NCI-H2081 (cell line): ENCODE measurements at regions not wholly inside any gene's neighbourhood (a gene's known extent, or its start where the extent isn't known, plus 50 kb on each side); places are given as distances from the start of the nearest gene placed in this dataset.

ENCODE experiments used
- DNase-seq, 2 experiments: peaks; one replicate each; lab custom pipeline; 2025; lab: John Stamatoyannopoulos, UW

GRCh38 chr3:152719264-152719663, 115.7 kb upstream of the P2RY1 start:
- no peak for DNase-seq

GRCh38 chr3:152720951-152721718, 113.8 kb upstream of the P2RY1 start:
- no peak for DNase-seq

- no peak for DNase-seq
Measured at GRCh38 chr3:152724270-152724669, 110.7 kb upstream of the P2RY1 start.

GRCh38 chr3:152728231-152728980, 106.5 kb upstream of the P2RY1 start:
- no peak for DNase-seq

DNA sequence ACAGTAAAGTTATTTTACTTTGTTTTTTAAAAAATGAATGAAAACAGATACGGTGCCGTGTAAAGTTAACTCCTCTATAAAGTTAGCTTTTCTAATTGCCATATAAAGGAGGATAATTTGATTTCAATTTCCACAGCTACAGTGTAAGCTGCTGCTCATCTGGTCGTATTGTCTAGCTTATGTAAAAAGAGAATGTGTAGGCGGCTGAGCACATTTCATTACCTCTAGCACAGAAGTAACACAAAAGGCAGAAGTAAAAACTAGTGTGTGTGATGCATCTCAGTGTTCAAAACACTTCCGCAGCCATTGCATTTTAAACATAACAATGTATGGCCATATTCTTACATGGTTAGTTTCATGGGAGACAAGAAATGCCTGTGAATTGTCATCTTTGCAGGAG, 105.0 kb upstream of the P2RY1 start:
- no peak for DNase-seq

DNA sequence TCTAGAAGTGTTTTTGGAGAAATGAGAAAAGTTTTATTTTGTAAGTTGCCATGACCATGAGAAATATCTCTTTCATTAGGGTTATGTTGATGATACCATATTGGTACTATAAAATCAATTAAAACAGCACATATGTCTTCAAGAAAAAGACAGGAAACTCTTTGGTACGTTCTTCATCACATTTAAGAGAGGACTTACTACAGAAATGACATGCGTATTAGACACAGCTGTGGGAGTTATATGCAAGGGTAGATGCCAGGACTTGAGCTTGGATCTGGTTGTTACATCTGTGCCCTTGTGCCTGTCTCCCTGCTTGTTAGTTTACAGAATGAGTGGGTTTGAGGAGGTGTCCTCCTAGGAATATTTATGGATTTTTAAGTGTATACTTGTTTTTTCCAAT, 103.4 kb upstream of the P2RY1 start:
- DNase-seq: no peak

DNA sequence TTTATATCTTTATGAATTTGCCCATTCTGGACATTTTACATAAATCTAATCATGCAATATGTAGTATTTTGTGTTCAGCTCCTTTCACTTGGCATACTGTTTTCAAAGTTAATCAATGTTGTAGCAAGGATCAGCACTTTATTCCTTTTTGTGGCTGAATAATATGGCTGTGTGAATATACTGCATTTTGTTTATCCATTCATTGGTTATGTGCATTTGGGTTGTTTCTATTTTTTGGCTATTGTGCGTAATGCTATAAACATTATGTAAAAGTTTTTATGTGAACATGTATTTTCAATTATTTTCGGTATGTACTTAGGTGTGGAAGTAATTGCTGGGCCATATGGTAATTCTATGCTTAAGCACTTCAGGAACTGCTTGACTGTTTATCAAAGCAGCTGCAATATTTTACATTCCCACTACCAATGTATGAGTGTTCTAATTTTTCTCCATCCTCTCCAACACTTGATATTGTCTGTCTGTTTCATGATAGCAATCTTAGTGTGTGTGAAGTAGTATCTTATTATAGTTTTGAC, 101.3 kb upstream of the P2RY1 start:
- DNase-seq: no peak

- DNase-seq: no peak
Measured at GRCh38 chr3:152737021-152737908, 97.7 kb upstream of the P2RY1 start.

GRCh38 chr3:152738656-152739055, 96.3 kb upstream of the P2RY1 start:
- no peak for DNase-seq

- DNase-seq: no peak
Measured at GRCh38 chr3:152742368-152743347, 92.3 kb upstream of the P2RY1 start.

- no peak for DNase-seq
Measured at GRCh38 chr3:152745646-152746045, 89.3 kb upstream of the P2RY1 start.

- DNase-seq: no peak
Measured at GRCh38 chr3:152754303-152754702, 80.6 kb upstream of the P2RY1 start.

- DNase-seq: no peak
Measured at GRCh38 chr3:152756807-152757206, 78.1 kb upstream of the P2RY1 start.

DNA sequence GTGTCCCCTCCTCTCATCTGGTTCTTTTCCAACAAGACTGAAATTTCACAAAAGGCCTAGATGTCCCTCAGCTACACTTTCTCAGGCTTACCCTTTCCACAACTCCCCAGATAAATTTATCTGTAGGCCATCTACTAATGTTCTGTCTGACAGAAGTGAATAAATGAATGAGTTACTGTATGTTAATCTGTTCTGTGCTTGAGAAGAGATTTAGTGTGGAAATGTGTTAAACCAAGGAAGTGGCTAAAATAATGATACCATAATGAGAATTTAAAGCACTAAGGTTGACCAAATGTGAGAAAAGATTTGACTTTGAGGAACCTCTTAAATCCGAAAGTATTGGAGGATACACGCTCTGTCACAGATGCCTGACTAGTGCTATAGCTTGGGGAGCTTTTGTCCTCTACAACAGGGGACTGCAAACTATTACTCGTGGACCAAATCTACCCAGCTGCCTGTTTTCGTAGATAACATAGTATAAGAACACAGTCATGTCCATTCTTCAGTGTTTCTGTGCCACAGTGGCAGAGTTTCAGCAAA, 74.8 kb upstream of the P2RY1 start:
- DNase-seq: no peak

DNA sequence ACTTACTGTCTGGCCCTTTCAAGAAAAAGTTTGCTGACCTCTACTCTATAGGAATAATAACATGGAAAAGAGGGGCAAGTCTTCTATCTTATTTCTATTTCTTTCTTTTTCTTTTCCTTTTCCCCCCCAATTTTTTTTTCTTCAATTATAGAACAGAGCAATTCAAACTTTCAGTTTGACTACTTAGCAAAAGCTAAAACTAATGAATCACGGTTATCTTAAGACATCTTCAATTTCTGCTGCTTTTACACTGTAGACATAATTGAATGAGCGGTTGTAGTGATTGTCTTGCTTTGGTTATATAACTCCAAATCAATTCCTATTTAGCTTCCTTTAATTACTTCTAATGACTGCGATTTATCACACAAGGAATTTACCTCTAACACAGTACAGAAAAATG, 74.3 kb upstream of the P2RY1 start:
- DNase-seq: no peak

DNA sequence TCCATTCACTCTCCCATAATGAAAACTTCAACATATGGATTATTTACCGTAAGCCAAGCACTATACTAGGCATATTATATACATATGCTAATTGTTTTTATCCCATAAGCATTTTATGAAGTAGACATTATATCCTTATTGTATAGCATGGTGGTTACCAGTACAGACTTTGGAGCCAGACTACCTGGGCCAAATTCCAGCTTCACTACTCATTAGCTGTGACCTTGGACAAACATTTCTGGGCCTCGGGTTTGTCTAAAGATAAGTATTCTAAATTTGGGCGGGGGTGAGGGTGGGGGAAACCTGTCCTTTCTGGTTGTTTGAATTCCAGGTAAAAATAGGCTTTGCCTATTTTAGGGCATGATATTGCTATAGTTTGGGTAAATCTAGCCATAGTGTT, 66.5 kb upstream of the P2RY1 start:
- DNase-seq: no peak

DNA sequence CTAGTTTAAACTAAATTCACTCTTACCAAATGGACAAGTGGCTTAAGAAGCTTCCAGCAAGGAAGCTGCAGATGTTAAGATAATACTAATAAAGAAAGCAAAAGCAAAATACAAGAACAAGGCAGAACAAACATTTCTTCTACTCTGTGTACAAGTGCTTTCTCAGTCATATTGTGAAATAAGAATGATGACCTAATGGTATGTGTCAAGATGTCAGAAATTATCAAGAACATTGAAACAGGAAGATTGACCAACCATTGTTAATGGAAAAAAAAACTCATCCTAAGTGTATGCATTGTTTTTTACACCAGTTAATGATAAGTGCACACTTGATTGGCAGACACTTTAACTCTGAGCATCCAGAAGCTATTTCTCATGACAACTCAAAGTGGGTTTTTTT, 65.4 kb upstream of the P2RY1 start:
- DNase-seq: no peak

DNA sequence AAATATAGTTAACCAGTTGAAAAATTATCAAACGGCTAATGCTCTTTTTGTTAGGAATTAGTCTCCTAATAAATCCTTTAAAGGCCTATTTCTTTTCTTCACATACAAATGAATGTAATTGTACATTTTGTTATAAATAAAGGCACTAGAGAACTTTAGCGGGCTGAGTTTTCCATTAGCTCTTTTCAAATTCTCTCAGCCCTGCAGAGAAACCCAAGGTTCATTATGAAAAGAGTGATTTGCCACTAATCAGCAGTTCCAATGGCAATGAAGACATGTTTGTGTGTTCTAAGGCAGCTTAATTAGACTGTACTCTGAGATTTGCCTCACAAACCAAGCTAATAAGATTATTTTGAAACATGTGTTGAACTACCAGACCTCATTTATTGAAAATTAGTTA, 64.6 kb upstream of the P2RY1 start:
- DNase-seq: no peak

DNA sequence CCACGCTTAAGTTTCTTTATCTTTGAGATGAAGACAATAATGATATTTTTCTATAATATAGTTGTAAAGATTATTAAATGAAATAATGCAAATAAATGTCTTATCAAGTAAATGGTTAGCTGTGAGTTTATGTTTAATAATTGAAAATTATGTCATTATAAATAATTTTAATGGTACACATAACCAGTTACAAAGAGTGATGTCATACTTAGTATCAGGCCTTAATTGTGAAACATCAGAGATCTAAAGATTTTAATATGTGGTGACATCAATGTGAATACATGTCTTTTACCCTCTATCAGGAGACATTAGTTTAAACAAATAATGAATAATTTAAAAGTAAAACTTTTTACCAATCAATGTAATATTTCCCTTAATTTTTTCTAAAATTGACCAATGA, 63.8 kb upstream of the P2RY1 start:
- no peak for DNase-seq

DNA sequence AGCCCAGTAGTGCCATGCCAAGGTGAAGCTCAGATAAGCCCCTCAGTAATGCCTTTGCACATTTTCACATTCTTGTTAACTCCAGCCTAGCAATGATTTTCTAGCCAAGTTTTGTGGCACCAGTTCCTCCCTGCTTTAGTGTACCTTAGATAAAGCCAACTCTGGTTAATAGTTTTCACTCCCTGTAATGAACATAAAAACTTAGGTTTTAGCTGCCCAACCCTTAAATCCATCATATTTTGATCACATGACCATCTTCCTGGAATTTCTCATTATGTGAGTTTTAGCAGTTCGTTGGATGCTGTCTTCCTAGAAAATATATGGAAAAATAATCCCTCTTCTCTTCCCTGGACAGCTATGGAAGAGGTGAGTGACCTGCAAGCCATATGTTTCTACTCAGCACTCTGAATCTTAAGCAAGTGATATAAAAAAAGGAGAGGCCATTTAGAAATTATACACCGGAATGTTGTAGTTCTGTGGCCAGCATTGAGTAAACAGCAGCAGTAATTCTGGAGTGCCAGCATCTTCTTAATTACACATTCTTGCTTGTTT, 62.2 kb upstream of the P2RY1 start:
- no peak for DNase-seq

- no peak for DNase-seq
Measured at GRCh38 chr3:152773633-152774032, 61.3 kb upstream of the P2RY1 start.
